ENCODE measurements at regions not wholly inside any gene's neighbourhood (a gene's known extent, or its start where the extent isn't known, plus 50 kb on each side); places are given as distances from the start of the nearest gene placed in this dataset.

- POLR2A ChIA-PET (ENCODE audit: low non-redundant PET) = no interaction called here
- Histone ChIP-seq H3K4me1 (ENCODE audit: insufficient read depth, low read length, poor library complexity, severe bottlenecking) (no peaks in the 10 kb centered on the region), H3K36me3 (ENCODE audit: insufficient read depth, low read length, poor library complexity, severe bottlenecking) (no peaks in the 10 kb centered on the region), H3K4me3 (ENCODE audit: low read depth, low read length, poor library complexity, severe bottlenecking) (no peak overlapping the region), H3K9me3 (ENCODE audit: low read depth, low read length, poor library complexity, severe bottlenecking) (peaks cover 24% of the 10 kb centered on the region), H3K27ac (ENCODE audit: low read depth, low read length, poor library complexity, severe bottlenecking) (no peak overlapping the region), H3K27me3 (replicated peaks; ENCODE audit: insufficient read depth, low read depth, low read length, poor library complexity) (no peaks in the 10 kb centered on the region)
- intact Hi-C loops (cut with micrococcal nuclease; ENCODE audit: unreplicated experiment) = no loop called here
- DNase-seq (ENCODE audit: low spot score) = no peak
- no peak for TF ChIP-seq EZH2 (IDR thresholded peaks at IDR 0.05; ENCODE audit: borderline replicate concordance, low read depth, low read length, poor library complexity, severe bottlenecking)
- no peak for TF ChIP-seq CTCF (conservative IDR thresholded peaks at IDR 0.05; ENCODE audit: low read depth, low read length)
- no TSS peak for BruUV-seq (replicated peaks)
- CTCF ChIA-PET = no interaction called here
Observed at GRCh38 chr19:28585796-28586195, 627.2 kb downstream of the UQCRFS1 start.

GRCh38 chr19:28583713-28584112, 629.2 kb downstream of the UQCRFS1 start:
- CTCF ChIA-PET = no interaction called here
- intact Hi-C loops (cut with micrococcal nuclease; ENCODE audit: unreplicated experiment) = no loop called here
- H3K4me1 ChIP-seq (ENCODE audit: insufficient read depth, low read length, poor library complexity, severe bottlenecking) = no peaks in the 10 kb centered on the region
- no peak for DNase-seq (ENCODE audit: low spot score)
- POLR2A ChIA-PET (ENCODE audit: low non-redundant PET) = no interaction called here
- TF ChIP-seq EZH2 (IDR thresholded peaks at IDR 0.05; ENCODE audit: borderline replicate concordance, low read depth, low read length, poor library complexity, severe bottlenecking) (no peak), CTCF (conservative IDR thresholded peaks at IDR 0.05; ENCODE audit: low read depth, low read length) (no peak)
- peaks cover 24% of the 10 kb centered on the region for H3K9me3 ChIP-seq (ENCODE audit: low read depth, low read length, poor library complexity, severe bottlenecking)
- no peak overlapping the region for H3K27ac ChIP-seq (ENCODE audit: low read depth, low read length, poor library complexity, severe bottlenecking)
- no peaks in the 10 kb centered on the region for H3K36me3 ChIP-seq (ENCODE audit: insufficient read depth, low read length, poor library complexity, severe bottlenecking)
- H3K4me3 ChIP-seq (ENCODE audit: low read depth, low read length, poor library complexity, severe bottlenecking) = no peak overlapping the region
- no TSS peak for BruUV-seq (replicated peaks)
- H3K27me3 ChIP-seq (replicated peaks; ENCODE audit: insufficient read depth, low read depth, low read length, poor library complexity) = no peaks in the 10 kb centered on the region

GRCh38 chr19:28583242-28583641, 629.7 kb downstream of the UQCRFS1 start:
- intact Hi-C loops (cut with micrococcal nuclease; ENCODE audit: unreplicated experiment) = no loop called here
- POLR2A ChIA-PET (ENCODE audit: low non-redundant PET) = no interaction called here
- H3K4me1 ChIP-seq (ENCODE audit: insufficient read depth, low read length, poor library complexity, severe bottlenecking) = no peaks in the 10 kb centered on the region
- DNase-seq (ENCODE audit: low spot score) = no peak
- BruUV-seq (replicated peaks) = no TSS peak
- H3K4me3 ChIP-seq (ENCODE audit: low read depth, low read length, poor library complexity, severe bottlenecking) = no peak overlapping the region
- TF ChIP-seq CTCF (conservative IDR thresholded peaks at IDR 0.05; ENCODE audit: low read depth, low read length) (no peak), EZH2 (IDR thresholded peaks at IDR 0.05; ENCODE audit: borderline replicate concordance, low read depth, low read length, poor library complexity, severe bottlenecking) (no peak)
- no peaks in the 10 kb centered on the region for H3K27me3 ChIP-seq (replicated peaks; ENCODE audit: insufficient read depth, low read depth, low read length, poor library complexity)
- CTCF ChIA-PET = no interaction called here
- peaks cover 25% of the 10 kb centered on the region for H3K9me3 ChIP-seq (ENCODE audit: low read depth, low read length, poor library complexity, severe bottlenecking)
- no peaks in the 10 kb centered on the region for H3K36me3 ChIP-seq (ENCODE audit: insufficient read depth, low read length, poor library complexity, severe bottlenecking)
- no peak overlapping the region for H3K27ac ChIP-seq (ENCODE audit: low read depth, low read length, poor library complexity, severe bottlenecking)
